Fibroblast of pulmonary artery (primary cell): ENCODE measurements at regions not wholly inside any gene's neighbourhood (a gene's known extent, or its start where the extent isn't known, plus 50 kb on each side); places are given as distances from the start of the nearest gene placed in this dataset.

Source experiments
- DNase-seq: peaks from one replicate; pipeline ENCODE4 v3.0.0-alpha.2; 2010; ENCODE audit warnings: low read depth
- H3K4me3 ChIP-seq: replicated peaks from 2 replicates; pipeline ENCODE4 v1.5.1; 2011; ENCODE audit warnings: low read depth, mild to moderate bottlenecking, control low read depth, low read length, moderate library complexity
- TF ChIP-seq, protein P1 (sequence below): IDR thresholded peaks from 2 replicates; pipeline ENCODE4 v1.5.1; 2011; ENCODE audit warnings: mild to moderate bottlenecking, control low read depth, low read length, inconsistent platforms; ENCODE audit errors: missing control alignments

DNA sequence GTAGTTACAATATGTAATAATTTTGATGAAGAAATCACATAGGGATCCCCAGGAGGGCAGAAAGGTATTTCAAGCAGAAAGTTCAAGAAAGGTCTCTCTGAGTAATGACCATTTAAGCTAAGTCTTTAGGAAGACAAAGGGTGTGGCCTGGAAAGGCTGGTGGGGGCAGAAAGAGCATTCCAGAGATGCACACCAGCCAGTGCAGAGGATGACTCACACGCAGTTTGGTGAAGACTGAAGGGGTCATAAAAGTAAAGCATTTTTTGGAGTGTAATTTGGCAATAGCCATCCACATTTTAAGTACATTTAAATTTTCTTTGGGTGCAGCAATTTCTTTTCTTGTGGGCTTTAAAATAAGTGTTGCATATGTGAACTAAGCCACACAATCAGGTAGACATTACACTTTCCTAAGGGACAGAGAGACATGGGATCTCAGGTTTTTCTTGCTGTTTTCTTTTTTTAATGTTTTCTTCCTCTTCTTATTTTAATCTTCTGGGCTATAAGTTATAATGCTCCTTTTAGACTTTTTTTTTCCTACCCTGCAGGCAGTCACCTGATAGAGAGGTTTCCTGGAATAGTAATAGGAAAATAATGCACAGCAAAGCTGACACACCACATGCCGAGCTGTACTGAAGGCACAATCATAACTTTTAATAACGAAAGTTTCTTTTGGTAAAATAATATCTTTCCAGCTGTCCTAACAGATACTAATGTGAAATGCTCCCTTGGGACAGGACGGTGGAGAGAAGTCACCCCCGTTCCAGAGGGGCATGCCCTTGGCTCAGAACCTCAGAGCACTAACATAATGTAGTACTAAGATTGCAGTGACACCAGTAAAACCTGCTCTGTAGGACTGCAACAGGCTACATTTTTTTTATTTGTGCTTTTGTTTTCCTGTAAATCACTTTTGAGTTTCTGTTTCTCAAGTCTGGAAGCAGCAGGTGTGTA, 49.6 kb upstream of the PTPRK start:
- DNase-seq, result peak; percentile 73
- TF ChIP-seq, protein P1, sequence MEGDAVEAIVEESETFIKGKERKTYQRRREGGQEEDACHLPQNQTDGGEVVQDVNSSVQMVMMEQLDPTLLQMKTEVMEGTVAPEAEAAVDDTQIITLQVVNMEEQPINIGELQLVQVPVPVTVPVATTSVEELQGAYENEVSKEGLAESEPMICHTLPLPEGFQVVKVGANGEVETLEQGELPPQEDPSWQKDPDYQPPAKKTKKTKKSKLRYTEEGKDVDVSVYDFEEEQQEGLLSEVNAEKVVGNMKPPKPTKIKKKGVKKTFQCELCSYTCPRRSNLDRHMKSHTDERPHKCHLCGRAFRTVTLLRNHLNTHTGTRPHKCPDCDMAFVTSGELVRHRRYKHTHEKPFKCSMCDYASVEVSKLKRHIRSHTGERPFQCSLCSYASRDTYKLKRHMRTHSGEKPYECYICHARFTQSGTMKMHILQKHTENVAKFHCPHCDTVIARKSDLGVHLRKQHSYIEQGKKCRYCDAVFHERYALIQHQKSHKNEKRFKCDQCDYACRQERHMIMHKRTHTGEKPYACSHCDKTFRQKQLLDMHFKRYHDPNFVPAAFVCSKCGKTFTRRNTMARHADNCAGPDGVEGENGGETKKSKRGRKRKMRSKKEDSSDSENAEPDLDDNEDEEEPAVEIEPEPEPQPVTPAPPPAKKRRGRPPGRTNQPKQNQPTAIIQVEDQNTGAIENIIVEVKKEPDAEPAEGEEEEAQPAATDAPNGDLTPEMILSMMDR, result no peak
- no peak overlapping the region for H3K4me3 ChIP-seq
